ENCODE measurements at regions not wholly inside any gene's neighbourhood (a gene's known extent, or its start where the extent isn't known, plus 50 kb on each side); places are given as distances from the start of the nearest gene placed in this dataset.

DNA sequence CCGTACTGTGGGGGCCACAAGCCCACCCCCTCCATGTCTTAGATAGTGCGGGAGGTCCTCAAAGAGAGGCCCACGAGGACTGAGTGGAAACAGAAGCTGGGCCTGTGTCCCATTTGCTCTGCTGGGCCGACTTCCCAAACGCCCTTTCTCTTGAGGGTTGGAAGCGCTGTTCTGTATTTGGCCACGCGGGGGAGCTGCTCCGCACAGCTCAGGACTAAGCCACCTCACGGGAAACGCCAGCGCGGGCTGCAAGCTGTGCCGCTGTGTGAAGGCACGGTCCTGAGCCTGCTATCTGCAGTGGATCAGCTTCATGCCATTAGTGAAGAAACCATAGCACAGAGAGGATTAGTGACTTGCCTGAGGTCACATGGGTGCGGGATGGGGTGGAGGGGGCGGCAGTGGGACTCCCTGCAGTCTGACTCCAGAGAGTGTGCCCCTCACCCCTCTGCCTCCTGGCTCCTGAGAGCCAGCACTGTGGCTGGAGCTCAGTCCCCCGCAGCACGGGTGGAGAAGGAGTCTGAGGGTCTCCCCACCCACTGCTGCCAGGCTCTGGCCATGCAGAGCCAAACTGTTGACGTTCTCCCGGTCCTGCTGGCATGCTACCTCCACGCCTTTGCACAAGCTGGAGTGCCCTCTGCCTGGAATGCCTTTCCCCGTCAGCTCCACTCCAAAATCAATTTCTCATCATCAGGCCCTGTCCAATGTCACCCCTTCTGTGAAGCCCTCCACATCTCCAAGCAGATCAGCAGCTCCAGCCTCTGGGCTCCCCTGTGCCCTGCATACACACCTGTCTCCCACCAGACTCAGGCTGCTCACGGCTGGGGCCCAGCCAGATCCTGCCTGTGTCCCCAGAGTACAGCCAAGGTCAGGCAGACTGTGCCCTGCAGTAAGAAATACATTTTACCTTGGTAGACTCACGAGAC is 51.5 kb upstream of the LRRC32 start:
- peak; percentile 74 for DNase-seq

DNA sequence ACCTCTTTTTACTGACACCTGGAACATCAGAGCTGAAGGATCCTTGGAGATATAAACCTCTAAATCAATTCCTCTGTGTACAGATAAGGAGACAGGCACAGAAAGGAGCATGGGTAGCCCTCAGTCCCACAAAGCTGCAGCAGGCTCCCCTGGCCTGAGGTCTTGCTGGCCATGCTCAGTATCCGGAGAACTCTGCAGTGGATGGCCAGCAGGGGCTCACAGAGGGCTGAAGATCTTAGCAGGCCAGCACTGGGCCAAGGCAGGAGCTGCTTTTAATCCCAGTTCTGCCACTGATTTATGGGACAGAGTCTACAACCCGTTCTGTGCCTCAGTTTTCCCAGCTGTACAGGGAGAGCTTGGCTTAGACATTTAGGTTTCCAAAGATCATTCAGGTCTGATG is 52.6 kb upstream of the LRRC32 start:
- DNase-seq = no peak

DNA sequence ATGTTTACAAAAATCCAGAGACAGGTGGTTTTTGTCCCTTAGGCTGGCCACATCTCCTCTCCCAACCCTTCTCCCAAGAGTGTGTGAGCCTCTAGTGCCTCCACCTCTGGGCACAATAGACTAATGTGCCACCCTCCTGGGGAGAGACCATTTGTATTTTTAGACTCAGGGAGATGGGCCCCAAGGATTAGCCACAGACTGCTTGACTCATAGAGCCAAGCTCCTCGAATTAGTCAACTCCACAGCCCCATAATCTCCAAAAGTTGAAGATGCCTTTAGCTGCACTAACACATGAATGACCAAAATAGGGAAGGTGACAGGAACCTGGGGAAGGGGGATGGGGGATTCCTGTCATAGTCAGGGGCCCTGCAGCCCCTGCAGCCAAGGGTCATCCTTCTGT is 53.0 kb upstream of the LRRC32 start:
- no peak for DNase-seq

DNA sequence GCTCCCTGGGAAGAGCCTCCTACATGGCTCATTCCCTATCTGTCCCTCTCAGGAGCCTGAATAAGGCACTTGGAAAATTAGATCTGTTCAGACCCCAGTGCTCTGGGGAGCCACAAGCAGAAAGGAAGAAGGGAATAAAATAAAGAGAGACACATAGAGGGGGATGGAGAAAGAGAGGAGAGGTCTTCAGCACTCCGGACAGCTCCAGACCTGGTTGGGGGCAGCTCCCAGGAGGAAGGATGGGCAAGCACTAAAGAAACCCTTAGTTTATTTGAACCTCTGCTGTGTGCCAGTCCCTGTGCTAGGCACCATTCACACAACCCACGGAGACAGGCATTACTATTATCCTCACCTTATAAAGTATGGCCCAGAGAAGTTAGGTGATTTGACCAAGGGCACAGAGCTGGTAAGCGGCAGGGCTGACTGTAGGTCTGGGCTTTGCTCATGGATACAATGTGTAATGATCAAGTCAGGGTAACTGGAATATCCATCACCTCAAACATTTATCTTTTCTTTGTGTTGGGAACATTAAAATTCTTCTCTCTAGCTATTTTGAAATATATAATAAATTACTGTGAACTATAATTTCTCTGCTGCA is 53.7 kb upstream of the LRRC32 start:
- no peak for DNase-seq

DNA sequence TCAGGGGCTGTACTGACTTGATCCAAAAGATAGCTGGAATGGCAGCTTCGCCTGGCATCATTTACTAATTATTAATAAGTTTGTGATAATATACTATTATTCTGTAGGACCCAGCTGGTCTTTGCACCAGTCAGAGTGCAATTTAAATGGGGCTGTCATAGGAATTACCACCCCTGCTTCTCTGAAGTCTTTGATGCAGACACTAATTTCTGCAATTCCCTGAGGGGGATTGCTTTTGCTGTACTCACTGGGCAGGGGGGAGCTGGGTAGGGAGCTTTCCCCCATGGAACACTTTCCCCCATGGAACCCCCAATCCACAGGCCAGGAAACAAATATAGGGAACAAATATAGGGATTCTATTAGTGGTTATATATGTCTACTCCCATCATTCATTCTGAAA is 54.9 kb upstream of the TSKU start:
- no peak for DNase-seq

DNA sequence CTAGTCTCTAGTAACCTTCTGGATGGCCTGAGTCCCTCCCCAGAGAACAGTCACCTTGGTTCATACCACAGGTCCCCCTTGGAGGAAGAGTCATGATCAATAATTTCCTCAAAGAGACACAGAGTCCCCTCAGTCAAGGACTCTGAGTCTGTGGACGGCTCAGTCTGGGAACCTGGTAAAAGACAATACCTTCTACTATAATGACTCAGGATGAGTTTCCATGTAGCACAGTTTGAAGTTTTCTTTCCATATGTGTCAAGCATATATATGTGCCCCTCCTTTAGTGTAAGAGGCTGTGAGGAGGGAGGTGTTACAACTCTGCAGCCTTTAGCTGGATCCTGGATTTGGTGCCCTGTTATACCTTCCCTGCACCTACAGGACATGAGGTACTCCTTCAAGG is 54.4 kb upstream of the TSKU start:
- no peak for DNase-seq

DNA sequence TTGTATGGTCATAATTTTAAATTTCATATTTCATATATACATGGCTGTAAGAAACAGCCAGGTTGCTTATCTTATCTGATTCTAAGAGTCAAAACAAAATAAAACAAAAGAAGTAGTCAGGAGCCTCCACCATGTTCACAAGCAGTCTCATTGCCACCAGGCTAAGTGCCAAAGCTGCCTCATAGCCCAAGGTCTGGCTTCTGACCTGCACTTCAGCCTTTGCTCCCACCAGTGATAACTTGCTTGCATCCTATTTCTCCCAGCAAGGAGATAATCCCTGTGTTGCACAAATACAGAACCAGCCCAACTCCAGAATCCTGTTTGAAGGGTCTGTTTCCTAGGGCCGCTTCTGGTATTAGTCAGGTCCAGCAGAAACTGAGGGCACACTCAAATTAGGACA is 53.9 kb upstream of the TSKU start:
- no peak for DNase-seq

DNA sequence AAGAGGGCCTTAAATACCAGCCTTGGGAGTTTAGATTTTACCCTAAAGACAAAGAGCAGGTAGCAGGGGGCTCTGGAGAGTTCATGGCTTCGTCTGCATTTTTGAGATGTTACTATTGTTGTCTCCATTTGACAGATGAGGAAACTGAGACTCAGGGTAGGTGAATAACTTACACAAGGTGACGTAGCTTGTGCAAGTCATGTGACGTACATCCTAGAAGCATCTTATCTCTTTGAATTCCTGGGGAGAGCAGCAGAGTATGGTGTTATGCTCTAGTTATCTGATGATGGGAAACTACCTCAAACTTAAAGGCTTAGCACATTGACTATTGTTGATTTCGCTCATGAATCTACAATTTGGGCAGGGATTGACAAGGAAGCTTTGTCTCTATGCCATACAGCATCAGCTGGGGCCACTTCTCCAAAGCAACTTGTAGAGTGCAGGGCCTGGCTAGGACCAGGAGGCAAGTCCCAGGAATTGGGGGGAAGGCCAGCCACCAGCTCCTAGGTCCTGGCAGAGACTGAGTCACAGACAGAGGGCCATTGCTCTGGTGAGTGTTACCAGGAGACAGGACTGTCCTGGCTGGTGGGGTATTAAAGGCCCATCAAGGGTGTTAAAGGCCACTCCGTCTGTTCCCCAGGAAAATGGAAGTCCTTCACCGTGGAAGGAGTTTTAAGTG is 52.1 kb upstream of the TSKU start:
- no peak for DNase-seq

DNA sequence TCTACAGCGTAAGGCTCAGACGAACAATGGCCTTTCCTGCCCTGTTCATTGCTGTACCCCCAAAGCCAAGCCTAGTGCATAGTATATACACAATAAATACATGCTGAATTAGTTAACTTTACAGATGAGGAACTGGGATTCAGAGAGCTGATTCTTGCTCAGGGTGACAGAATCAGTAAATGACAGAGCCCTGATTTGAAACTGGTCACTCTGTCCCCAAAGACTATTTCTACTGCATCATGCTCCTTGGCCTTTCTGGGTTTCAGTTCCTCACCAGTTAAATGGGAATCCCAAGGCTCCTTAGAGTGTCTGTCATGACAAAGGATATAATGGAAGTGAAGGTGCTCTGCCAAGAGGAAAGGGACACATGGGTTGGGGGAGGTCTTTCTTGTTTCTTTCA is 50.5 kb upstream of the TSKU start:
- DNase-seq = no peak

All from activated gamma-delta T cell treated with Interleukin-2 at 50 U/mL for 16 hours (primary cell).